Mucosa of rectum (tissue), 2 donors: ENCODE measurements at regions not wholly inside any gene's neighbourhood (a gene's known extent, or its start where the extent isn't known, plus 50 kb on each side); places are given as distances from the start of the nearest gene placed in this dataset.

Experiments
- H3K27ac ChIP-seq, 2 donors: one replicate each; pipeline ENCODE4 v1.7.0; 2013; ENCODE audit warnings: inconsistent platforms in 2 of 2, low read depth in 2 of 2, low read length in 2 of 2
- H3K27me3 ChIP-seq, 2 donors: one replicate each; pipeline ENCODE4 v1.7.0; 2013; ENCODE audit warnings: low read length in 2 of 2; ENCODE audit not compliant: control insufficient read depth in 2 of 2, insufficient read depth in 2 of 2
- H3K36me3 ChIP-seq, 2 donors: one replicate each; pipeline ENCODE4 v1.7.0; 2013; ENCODE audit warnings: low read length in 2 of 2; ENCODE audit not compliant: control insufficient read depth in 2 of 2, insufficient read depth in 2 of 2
- H3K4me1 ChIP-seq, 2 donors: one replicate each; pipeline ENCODE4 v1.7.0; 2013; ENCODE audit warnings: low read length in 2 of 2, mild to moderate bottlenecking in 1 of 2; ENCODE audit not compliant: control insufficient read depth in 2 of 2, insufficient read depth in 2 of 2
- H3K4me3 ChIP-seq, 2 donors: one replicate each; pipeline ENCODE4 v1.7.0; 2013; ENCODE audit warnings: low read length in 2 of 2
- H3K9ac ChIP-seq, 2 donors: one replicate each; pipeline ENCODE4 v1.7.0; 2013; ENCODE audit warnings: low read length in 2 of 2, low read depth in 1 of 2, mild to moderate bottlenecking in 1 of 2
- H3K9me3 ChIP-seq, 2 donors: one replicate each; pipeline ENCODE4 v1.7.0; 2013; ENCODE audit warnings: low read length in 2 of 2; ENCODE audit not compliant: control insufficient read depth in 2 of 2
- donor health status: healthy.
- donor health status: Normal muscosa, but diverticular disease.

- H3K4me3 ChIP-seq: no peak overlapping the region
- H3K27ac ChIP-seq: no peak overlapping the region
- H3K27me3 ChIP-seq: no peaks in the 10 kb centered on the region
- H3K9ac ChIP-seq: no peak overlapping the region
- H3K4me1 ChIP-seq: no peaks in the 10 kb centered on the region
- H3K36me3 ChIP-seq: no peaks in the 10 kb centered on the region
- no peaks in the 10 kb centered on the region for H3K9me3 ChIP-seq
Observed at GRCh38 chr10:113252650-113253618, 299.9 kb upstream of the HABP2 start.

GRCh38 chr10:113259576-113260226 is 293.2 kb upstream of the HABP2 start:
- H3K9ac ChIP-seq: no peak overlapping the region
- peaks cover 0 to 16% of the 10 kb centered on the region in 2 donors for H3K27me3 ChIP-seq
- no peaks in the 10 kb centered on the region for H3K4me1 ChIP-seq
- H3K9me3 ChIP-seq: no peaks in the 10 kb centered on the region
- no peak overlapping the region for H3K4me3 ChIP-seq
- H3K36me3 ChIP-seq: no peaks in the 10 kb centered on the region
- no peak overlapping the region for H3K27ac ChIP-seq

GRCh38 chr10:113261161-113261560 is 291.7 kb upstream of the HABP2 start:
- Histone ChIP-seq H3K4me1 (no peaks in the 10 kb centered on the region), H3K9me3 (no peaks in the 10 kb centered on the region), H3K36me3 (no peaks in the 10 kb centered on the region), H3K9ac (no peak overlapping the region), H3K27me3 (peaks cover 0 to 19% of the 10 kb centered on the region in 2 donors), H3K27ac (no peak overlapping the region), H3K4me3 (no peak overlapping the region)

- Histone ChIP-seq H3K4me3 (no peak overlapping the region), H3K9me3 (no peaks in the 10 kb centered on the region), H3K36me3 (no peaks in the 10 kb centered on the region), H3K9ac (no peak overlapping the region), H3K27me3 (peaks cover 0 to 19% of the 10 kb centered on the region in 2 donors), H3K4me1 (no peaks in the 10 kb centered on the region), H3K27ac (no peak overlapping the region)
Observed at GRCh38 chr10:113261611-113262091, 291.2 kb upstream of the HABP2 start.

- no peak overlapping the region for H3K4me3 ChIP-seq
- no peaks in the 10 kb centered on the region for H3K4me1 ChIP-seq
- H3K9me3 ChIP-seq: no peaks in the 10 kb centered on the region
- peaks cover 0 to 19% of the 10 kb centered on the region in 2 donors for H3K27me3 ChIP-seq
- H3K36me3 ChIP-seq: no peaks in the 10 kb centered on the region
- H3K9ac ChIP-seq: no peak overlapping the region
- no peak overlapping the region for H3K27ac ChIP-seq
Observed at GRCh38 chr10:113263056-113263455, 289.8 kb upstream of the HABP2 start.

- peaks cover 0 to 19% of the 10 kb centered on the region in 2 donors for H3K27me3 ChIP-seq
- H3K36me3 ChIP-seq: no peaks in the 10 kb centered on the region
- H3K9me3 ChIP-seq: no peaks in the 10 kb centered on the region
- no peak overlapping the region for H3K27ac ChIP-seq
- H3K9ac ChIP-seq: no peak overlapping the region
- no peak overlapping the region for H3K4me3 ChIP-seq
- H3K4me1 ChIP-seq: no peaks in the 10 kb centered on the region
Observed at GRCh38 chr10:113264333-113265131, 288.3 kb upstream of the HABP2 start.

- no peak overlapping the region for H3K27ac ChIP-seq
Observed at GRCh38 chr10:113266147-113266546, 286.7 kb upstream of the HABP2 start.

GRCh38 chr10:113267619-113268562 is 285.0 kb upstream of the HABP2 start:
- H3K27ac ChIP-seq: no peak overlapping the region
- H3K9me3 ChIP-seq: no peaks in the 10 kb centered on the region
- H3K4me1 ChIP-seq: no peaks in the 10 kb centered on the region
- H3K27me3 ChIP-seq: peaks cover 0 to 9% of the 10 kb centered on the region in 2 donors
- H3K36me3 ChIP-seq: no peaks in the 10 kb centered on the region
- no peak overlapping the region for H3K9ac ChIP-seq
- no peak overlapping the region for H3K4me3 ChIP-seq

More at GRCh38 chr10:113266147-113266546, 286.7 kb upstream of the HABP2 start:
- Histone ChIP-seq H3K4me3 (no peak overlapping the region), H3K36me3 (no peaks in the 10 kb centered on the region), H3K27me3 (peaks cover 0 to 12% of the 10 kb centered on the region in 2 donors), H3K9me3 (no peaks in the 10 kb centered on the region), H3K4me1 (no peaks in the 10 kb centered on the region), H3K9ac (no peak overlapping the region)

GRCh38 chr10:113269333-113269732 is 283.5 kb upstream of the HABP2 start:
- Histone ChIP-seq H3K36me3 (no peaks in the 10 kb centered on the region), H3K4me1 (peaks cover 1 to 4% of the 10 kb centered on the region in 2 donors), H3K27ac (no peak overlapping the region), H3K9me3 (no peaks in the 10 kb centered on the region), H3K9ac (no peak overlapping the region), H3K4me3 (no peak overlapping the region), H3K27me3 (peaks cover 0 to 6% of the 10 kb centered on the region in 2 donors)
